SK-N-MC (cell line): ENCODE measurements at regions not wholly inside any gene's neighbourhood (a gene's known extent, or its start where the extent isn't known, plus 50 kb on each side); places are given as distances from the start of the nearest gene placed in this dataset.

Source experiments
- EZH2 ChIP-seq: fragments of 200-600 bp; sonication (generic); IDR thresholded peaks from one replicate; pipeline ENCODE4 v1.6.1; 2017; ENCODE audit warnings: antibody characterized with exemption
- FOXP2 ChIP-seq: optimal IDR thresholded peaks from 2 replicates; pipeline ENCODE3; 2011; ENCODE audit warnings: mild to moderate bottlenecking, moderate library complexity; ENCODE audit not compliant: insufficient read depth; ENCODE audit errors: extremely low read length, control extremely low read depth
- POLR2AphosphoS5 ChIP-seq: IDR thresholded peaks from 2 replicates; pipeline ENCODE4 v1.6.1; 2012; ENCODE audit warnings: mild to moderate bottlenecking, low read depth, low read length, borderline replicate concordance

- TF ChIP-seq POLR2AphosphoS5 (no peak), EZH2 (no peak), FOXP2 (no peak)
Observed at GRCh38 chr5:102600964-102601363, 102.2 kb upstream of the SLCO6A1 start.
